HG03095 (cell line): ENCODE measurements at regions not wholly inside any gene's neighbourhood (a gene's known extent, or its start where the extent isn't known, plus 50 kb on each side); places are given as distances from the start of the nearest gene placed in this dataset.

Experiments used
- ATAC-seq: cut with Tn5 transposase; IDR thresholded peaks from one replicate; pipeline ENCODE4 v1.9.1; 2021; ENCODE audit warnings: moderate library complexity; ENCODE audit not compliant: unreplicated experiment

GRCh38 chr1:209383907-209384709, 199.4 kb upstream of the CAMK1G start:
- no peak for ATAC-seq

GRCh38 chr1:209384710-209385550, 198.6 kb upstream of the CAMK1G start:
- no peak for ATAC-seq

DNA sequence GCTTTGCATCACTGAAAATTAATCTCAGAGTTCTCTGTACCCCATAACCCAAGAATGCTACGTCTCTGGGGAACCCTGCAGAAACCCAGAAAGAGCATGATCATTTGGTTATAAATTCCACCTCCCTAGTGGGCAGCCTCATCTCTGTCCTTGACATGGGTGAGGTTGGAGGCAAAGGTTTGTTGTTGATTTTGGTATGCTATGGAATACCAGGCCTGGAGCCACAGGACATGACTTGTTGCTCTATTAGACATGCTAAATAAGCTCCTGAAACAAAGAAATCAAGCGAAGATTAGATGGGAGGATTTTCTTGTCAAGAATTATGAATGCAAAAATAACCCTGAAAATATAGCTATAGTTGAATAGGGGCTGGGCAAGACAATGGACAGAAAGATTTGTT, 197.4 kb upstream of the CAMK1G start:
- no peak for ATAC-seq

DNA sequence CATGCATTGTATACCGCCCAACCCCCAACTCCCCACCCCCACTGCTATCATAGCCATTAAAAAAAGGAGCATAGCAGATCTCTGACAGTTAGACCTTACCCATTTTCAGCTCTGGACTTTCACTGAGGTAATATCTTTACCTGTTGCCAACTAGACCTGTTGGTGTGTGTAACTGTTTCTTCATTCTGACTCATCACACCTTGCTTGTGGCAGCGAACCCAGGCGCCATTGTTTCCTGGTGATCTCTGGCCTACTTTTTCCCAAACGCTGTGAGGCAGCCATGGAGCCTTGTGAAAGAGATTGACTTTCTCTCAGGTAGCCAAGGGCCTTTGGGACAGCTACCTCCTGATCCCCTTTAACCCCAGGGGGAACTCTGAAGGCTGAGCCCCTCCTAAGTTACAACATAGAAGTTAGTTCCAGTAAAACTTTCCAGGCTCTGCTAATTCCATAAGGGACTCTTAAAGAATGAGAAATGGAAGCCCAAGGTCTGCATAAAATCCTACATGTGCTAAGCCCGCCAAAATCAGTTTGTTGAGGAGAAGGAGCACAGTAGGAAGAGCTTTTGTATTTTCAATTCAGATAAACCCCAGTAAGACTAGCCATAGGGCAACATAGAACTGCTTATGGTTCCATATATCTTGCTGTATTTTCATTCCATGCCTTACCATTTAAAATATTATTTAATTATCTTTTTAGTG, 196.1 kb upstream of the CAMK1G start:
- ATAC-seq = no peak

GRCh38 chr1:209387969-209388329, 195.6 kb upstream of the CAMK1G start:
- no peak for ATAC-seq

- no peak for ATAC-seq
These were observed 195.2 kb upstream of the CAMK1G start for GRCh38 chr1:209388358-209388757.

DNA sequence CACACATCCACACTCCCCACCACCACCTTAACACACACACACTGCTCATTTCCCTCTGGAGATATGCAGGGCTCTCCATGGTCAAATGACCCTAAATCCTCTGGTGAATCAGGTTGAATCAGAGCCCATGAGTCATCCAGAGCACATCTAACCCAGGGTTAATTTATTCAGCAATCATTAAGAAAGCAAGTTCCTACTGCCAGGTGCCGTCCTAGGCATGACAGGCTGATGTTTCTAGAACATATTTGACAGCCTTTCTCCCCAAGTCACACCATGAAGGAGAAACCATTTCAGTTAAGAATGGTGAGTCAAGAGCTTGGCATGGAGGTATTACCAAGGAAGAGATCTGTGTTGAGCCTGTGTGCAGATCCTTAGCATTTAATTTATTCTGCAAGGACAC, 194.3 kb upstream of the CAMK1G start:
- no peak for ATAC-seq

GRCh38 chr1:209389975-209390374, 193.5 kb upstream of the CAMK1G start:
- ATAC-seq = no peak

GRCh38 chr1:209390764-209391163, 192.8 kb upstream of the CAMK1G start:
- ATAC-seq = no peak

- no peak for ATAC-seq
These were observed 191.7 kb upstream of the CAMK1G start for GRCh38 chr1:209391792-209392191.

DNA sequence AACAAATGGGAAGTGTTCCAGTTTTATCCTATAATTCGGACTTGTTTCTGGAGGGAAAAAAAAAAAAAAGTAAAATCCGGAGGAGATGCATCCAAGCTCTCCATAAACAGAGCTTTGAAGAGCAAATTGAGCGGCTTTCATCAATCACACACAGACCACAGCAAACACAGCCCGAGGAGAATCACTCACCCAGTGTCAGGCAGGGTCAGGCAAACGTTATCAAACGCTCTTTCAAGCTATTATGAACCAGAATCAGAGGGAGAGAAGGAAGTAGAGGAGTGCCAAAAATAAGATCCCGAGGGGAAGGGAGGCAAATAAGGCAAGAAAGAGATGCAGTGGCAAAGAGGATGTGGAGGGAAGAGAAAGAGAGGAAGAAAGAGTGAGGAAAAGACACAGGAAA, 188.3 kb upstream of the CAMK1G start:
- no peak for ATAC-seq

DNA sequence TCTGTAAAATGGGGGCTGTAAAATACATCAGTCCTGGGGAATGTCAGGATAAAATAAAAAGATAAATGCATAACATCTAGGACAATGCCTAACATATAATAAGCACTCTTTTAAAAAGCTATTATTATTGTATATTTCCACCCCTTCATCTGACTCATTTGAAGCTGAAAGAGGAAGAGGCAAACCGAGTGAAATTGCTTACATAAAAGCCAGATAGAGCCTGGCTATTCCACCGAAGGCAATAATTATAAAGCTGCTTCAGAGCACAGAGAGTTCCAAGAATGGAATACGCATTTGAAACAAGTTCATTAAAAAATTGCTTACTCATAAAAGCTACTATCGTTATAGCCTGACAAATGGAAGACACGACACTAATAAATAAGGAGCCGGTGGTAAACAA, 186.1 kb upstream of the CAMK1G start:
- ATAC-seq = no peak

DNA sequence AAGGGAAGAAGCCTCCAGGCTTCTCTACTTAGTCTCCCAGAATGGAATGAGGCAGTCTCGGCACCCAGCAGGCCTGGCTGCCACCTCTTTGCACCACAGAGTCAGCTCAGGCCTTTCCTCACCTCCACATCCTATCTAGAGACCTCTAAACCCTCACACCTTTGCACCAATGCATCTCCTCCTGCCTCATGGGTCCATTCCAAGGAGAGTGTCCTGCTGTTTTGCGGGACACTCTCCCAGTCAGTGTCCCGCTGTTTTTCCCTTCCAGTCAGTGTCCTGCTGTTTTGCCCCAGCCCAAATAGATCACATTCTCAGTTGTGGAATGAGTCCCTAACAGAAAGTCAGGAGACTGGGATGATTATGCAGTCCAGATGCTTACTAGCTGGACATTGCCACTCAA, 185.6 kb upstream of the CAMK1G start:
- ATAC-seq = no peak

DNA sequence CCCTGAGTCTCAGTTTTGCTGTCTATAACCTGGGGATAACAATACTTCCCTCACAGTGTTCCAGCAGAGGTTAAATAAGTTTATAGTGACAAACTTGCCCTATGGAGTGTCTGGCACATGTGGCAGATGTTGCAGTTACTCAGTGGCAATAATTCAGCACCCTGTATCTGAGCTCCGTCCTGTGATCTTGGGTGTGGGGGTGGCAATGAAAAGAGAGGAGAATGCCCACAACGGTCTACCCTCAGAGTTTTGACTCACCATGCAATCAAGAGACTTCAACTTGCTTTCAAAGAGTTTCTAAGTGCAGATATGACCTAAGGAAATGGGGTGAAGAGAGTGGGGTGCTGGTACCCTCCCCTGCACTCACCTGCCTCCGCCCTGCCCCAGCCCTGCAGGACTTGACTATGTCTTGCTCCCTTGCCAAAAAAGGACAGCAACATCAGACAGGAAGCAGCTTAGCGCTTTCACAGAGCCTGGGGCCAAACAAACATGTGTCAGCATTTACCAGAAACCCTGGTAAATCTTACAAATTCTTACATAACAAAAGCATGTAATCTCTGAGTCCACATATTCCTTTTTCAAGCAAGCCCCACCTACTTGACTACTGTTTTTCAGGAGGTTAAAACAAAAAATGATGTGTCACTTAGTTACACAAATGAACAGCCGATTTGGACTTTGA, 185.1 kb upstream of the CAMK1G start:
- no peak for ATAC-seq

GRCh38 chr1:209399800-209400199, 183.7 kb upstream of the CAMK1G start:
- ATAC-seq = no peak

DNA sequence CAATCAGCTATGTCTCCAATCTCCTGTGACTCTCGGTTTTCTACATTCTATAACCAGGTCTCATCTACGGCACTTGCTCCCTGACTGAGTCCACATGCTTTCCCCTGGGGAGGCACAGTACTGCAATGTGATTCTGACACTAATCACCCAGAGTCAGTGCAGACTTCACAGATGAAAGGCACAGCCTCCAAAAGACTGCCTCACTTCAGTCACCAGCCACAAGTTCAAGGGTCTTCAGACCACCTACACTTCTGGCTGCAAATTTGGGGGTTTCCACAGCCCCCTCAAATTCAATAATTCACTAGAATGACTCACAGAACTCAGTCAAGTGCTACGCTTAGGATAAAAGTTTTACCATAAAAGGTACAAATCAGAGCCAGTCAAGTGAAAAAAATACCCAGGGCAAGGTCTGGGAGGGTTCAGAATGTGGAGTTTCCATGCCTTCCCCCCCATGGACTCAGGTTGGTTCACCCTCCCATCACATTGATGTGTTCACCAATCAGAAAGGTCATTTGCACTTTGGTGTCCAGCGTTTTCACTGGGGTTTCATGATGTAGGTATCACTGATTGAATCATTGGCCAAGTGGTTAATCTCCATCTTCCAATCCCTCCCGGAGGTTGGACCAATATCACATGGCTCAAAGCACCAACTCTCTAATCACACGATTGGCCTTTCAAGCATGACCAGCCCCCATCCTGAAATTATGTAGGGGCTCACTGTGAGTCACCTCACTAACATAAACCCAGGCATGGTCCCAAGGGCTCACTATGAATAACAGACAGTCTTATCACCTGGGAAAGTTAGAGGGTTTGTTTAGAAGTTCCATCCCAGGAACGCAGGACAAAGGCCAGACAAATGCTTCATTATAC, 182.9 kb upstream of the CAMK1G start:
- ATAC-seq = no peak

GRCh38 chr1:209402697-209403096, 180.8 kb upstream of the CAMK1G start:
- ATAC-seq = no peak

DNA sequence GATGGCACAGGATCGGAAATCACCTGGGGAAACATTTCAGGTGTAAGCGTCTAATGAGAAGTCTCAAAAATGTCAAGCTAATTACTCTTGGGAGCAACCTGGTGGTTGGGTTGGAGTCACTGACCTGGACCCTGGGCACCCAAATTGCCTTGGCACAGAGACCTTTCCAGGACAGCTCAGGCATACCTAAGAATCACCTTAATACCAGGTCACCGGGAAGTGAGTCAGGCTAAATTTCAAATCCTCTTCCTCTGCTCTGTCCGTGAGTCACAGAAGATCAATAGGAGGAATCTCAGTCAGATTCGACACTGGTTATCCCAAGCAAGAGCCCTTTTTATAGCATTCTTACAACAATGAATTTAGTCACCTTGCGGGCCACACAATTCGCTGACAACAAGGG, 179.6 kb upstream of the CAMK1G start:
- ATAC-seq = no peak

DNA sequence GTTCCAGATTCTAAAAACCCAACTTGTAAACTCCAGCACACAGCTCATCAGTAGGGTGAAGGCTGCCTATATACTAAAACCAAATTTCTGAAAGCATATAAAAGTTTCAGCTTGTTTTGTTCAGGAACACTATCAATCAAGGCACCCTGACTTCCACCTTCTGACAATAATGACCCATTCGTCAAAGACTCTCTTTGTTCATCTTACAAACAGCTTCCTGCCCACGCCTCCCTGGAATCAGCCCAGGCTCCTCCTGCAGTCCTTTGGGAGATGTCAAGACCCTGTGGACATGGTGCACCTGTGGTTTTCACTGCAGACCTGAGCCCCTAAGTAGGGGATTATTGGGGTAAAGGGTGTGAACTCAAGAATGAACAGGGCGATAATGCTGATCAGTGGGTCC, 178.9 kb upstream of the CAMK1G start:
- ATAC-seq = no peak

DNA sequence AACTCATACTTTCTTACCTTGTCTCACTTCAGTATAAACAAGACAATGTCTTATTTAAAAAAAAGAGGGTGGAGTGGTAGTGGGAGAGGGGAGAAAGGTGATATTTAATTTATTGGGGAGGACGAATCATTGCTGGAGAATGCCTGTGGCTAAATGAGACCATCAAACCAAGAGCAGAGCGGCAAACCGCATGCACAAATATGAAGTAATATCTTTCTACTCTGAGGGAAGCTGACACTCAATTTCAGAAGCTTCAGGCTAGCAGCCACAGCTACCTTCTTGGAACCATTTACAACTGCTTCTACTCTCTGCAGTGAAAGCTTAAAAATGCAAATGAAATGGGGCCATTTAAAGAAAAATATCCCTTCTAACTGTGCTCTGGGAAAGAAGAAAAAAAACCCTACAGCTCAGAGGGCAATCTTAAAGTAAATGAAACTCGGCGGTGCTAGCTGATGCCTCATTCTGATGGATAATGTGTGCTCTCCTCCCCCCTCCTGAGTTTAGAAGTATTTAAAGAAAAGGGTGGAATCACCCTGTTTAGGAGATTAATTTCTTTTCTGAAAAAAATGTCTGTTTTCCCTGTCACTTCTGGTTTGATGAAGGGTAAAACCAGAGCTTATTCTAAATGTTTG, 178.2 kb upstream of the CAMK1G start:
- ATAC-seq = no peak
